ENCODE measurements at regions not wholly inside any gene's neighbourhood (a gene's known extent, or its start where the extent isn't known, plus 50 kb on each side); places are given as distances from the start of the nearest gene placed in this dataset.
A peak's percentile ranks its signal among the peaks of the same experiment; 100 is the strongest.
"Not testable (repeated sequence)": the region's sequence is repeated elsewhere in the genome, so short reads cannot be mapped to it uniquely, and the experiment has no call there.

GRCh38 chr2:82986899-82987298, 1472.2 kb downstream of the SUCLG1 start:
- H3K4me1 ChIP-seq (ENCODE audit: insufficient read depth, low read length), result no peaks in the 10 kb centered on the region
- no peak overlapping the region for H3K27ac ChIP-seq (ENCODE audit: low read depth, low read length)
- no peaks in the 10 kb centered on the region for H3K9me3 ChIP-seq (ENCODE audit: insufficient read depth, low read depth, low read length)
- H3K4me3 ChIP-seq (ENCODE audit: low read length), result no peak overlapping the region
- 98% methylated on average over 3 of the region's 3 CpGs for WGBS
- H3K36me3 ChIP-seq (ENCODE audit: insufficient read depth, low read length), result no peaks in the 10 kb centered on the region
- H3K9ac ChIP-seq (ENCODE audit: low read depth, low read length), result no peak overlapping the region
- H3K27me3 ChIP-seq (ENCODE audit: insufficient read depth, low read length), result no peaks in the 10 kb centered on the region

- no peaks in the 10 kb centered on the region for H3K27me3 ChIP-seq (ENCODE audit: insufficient read depth, low read length)
- no peaks in the 10 kb centered on the region for H3K36me3 ChIP-seq (ENCODE audit: insufficient read depth, low read length)
- no peak overlapping the region for H3K27ac ChIP-seq (ENCODE audit: low read depth, low read length)
- H3K4me3 ChIP-seq (ENCODE audit: low read length), result no peak overlapping the region
- no peaks in the 10 kb centered on the region for H3K4me1 ChIP-seq (ENCODE audit: insufficient read depth, low read length)
- peaks cover 5% of the 10 kb centered on the region; the same call in 1 of the 2 replicates for H3K9me3 ChIP-seq (ENCODE audit: insufficient read depth, low read depth, low read length)
- H3K9ac ChIP-seq (ENCODE audit: low read depth, low read length), result no peak overlapping the region
- WGBS, result 97% methylated on average over 18 of the region's 18 CpGs
These were observed 1473.4 kb downstream of the SUCLG1 start for GRCh38 chr2:82985572-82986197.

- no peak overlapping the region for H3K4me3 ChIP-seq (ENCODE audit: low read length)
- no peak overlapping the region for H3K9ac ChIP-seq (ENCODE audit: low read depth, low read length)
- H3K36me3 ChIP-seq (ENCODE audit: insufficient read depth, low read length), result no peaks in the 10 kb centered on the region
- no peak overlapping the region for H3K27ac ChIP-seq (ENCODE audit: low read depth, low read length)
- no peaks in the 10 kb centered on the region; the same call in 1 of the 2 replicates for H3K4me1 ChIP-seq (ENCODE audit: insufficient read depth, low read length)
- no peaks in the 10 kb centered on the region for H3K27me3 ChIP-seq (ENCODE audit: insufficient read depth, low read length)
- H3K9me3 ChIP-seq (ENCODE audit: insufficient read depth, low read depth, low read length), result 0 out of 2 replicates have a peak, but pooled peaks cover 6% of the 10 kb centered on the region
These were observed 1490.7 kb downstream of the SUCLG1 start for GRCh38 chr2:82968358-82968757.

- Histone ChIP-seq H3K36me3 (ENCODE audit: insufficient read depth, low read length) (no peaks in the 10 kb centered on the region), H3K9me3 (ENCODE audit: insufficient read depth, low read depth, low read length) (0 out of 2 replicates have a peak, but pooled peaks cover 6% of the 10 kb centered on the region), H3K27me3 (ENCODE audit: insufficient read depth, low read length) (no peaks in the 10 kb centered on the region), H3K9ac (ENCODE audit: low read depth, low read length) (no peak overlapping the region), H3K4me3 (ENCODE audit: low read length) (no peak overlapping the region), H3K4me1 (ENCODE audit: insufficient read depth, low read length) (no peaks in the 10 kb centered on the region; the same call in 1 of the 2 replicates), H3K27ac (ENCODE audit: low read depth, low read length) (no peak overlapping the region)
- 96% methylated on average over 4 of the region's 4 CpGs for WGBS
These were observed 1494.7 kb downstream of the SUCLG1 start for GRCh38 chr2:82964341-82964740.

- over 99% methylated on average over 4 of the region's 5 CpGs for WGBS
- no peaks in the 10 kb centered on the region for H3K36me3 ChIP-seq (ENCODE audit: insufficient read depth, low read length)
- H3K27ac ChIP-seq (ENCODE audit: low read depth, low read length), result no peak overlapping the region
- H3K9ac ChIP-seq (ENCODE audit: low read depth, low read length), result no peak overlapping the region
- H3K27me3 ChIP-seq (ENCODE audit: insufficient read depth, low read length), result no peaks in the 10 kb centered on the region
- H3K4me3 ChIP-seq (ENCODE audit: low read length), result no peak overlapping the region
- 0 out of 2 replicates have a peak, but pooled peaks cover 6% of the 10 kb centered on the region for H3K9me3 ChIP-seq (ENCODE audit: insufficient read depth, low read depth, low read length)
- H3K4me1 ChIP-seq (ENCODE audit: insufficient read depth, low read length), result peaks cover 12% of the 10 kb centered on the region
These were observed 1499.4 kb downstream of the SUCLG1 start for GRCh38 chr2:82959727-82960126.

GRCh38 chr2:82954868-82955267, 1504.2 kb downstream of the SUCLG1 start:
- H3K27ac ChIP-seq (ENCODE audit: low read depth, low read length), result peak overlapping the region; percentile 84; the same call in 1 of the 2 replicates
- no CpG with 5 or more reads among the region's 1 CpG for WGBS
- H3K9ac ChIP-seq (ENCODE audit: low read depth, low read length), result no peak overlapping the region; the same call in 1 of the 2 replicates
- H3K27me3 ChIP-seq (ENCODE audit: insufficient read depth, low read length), result no peaks in the 10 kb centered on the region
- H3K9me3 ChIP-seq (ENCODE audit: insufficient read depth, low read depth, low read length), result no peaks in the 10 kb centered on the region
- H3K4me3 ChIP-seq (ENCODE audit: low read length), result no peak overlapping the region
- no peaks in the 10 kb centered on the region for H3K36me3 ChIP-seq (ENCODE audit: insufficient read depth, low read length)
- H3K4me1 ChIP-seq (ENCODE audit: insufficient read depth, low read length), result peaks cover 21% of the 10 kb centered on the region

- Histone ChIP-seq H3K27ac (ENCODE audit: low read depth, low read length) (no peak overlapping the region), H3K9me3 (ENCODE audit: insufficient read depth, low read depth, low read length) (no peaks in the 10 kb centered on the region), H3K4me1 (ENCODE audit: insufficient read depth, low read length) (no peaks in the 10 kb centered on the region), H3K36me3 (ENCODE audit: insufficient read depth, low read length) (no peaks in the 10 kb centered on the region), H3K27me3 (ENCODE audit: insufficient read depth, low read length) (no peaks in the 10 kb centered on the region), H3K9ac (ENCODE audit: low read depth, low read length) (no peak overlapping the region), H3K4me3 (ENCODE audit: low read length) (no peak overlapping the region)
- WGBS, result 100% methylated on average over 1 of the region's 1 CpG
These were observed 1519.9 kb downstream of the SUCLG1 start for GRCh38 chr2:82939211-82939610.

GRCh38 chr2:82938321-82938845, 1520.7 kb downstream of the SUCLG1 start:
- H3K27ac ChIP-seq (ENCODE audit: low read depth, low read length); H3K9me3 ChIP-seq (ENCODE audit: insufficient read depth, low read depth, low read length); H3K9ac ChIP-seq (ENCODE audit: low read depth, low read length); H3K27me3 ChIP-seq (ENCODE audit: insufficient read depth, low read length); H3K4me3 ChIP-seq (ENCODE audit: low read length); H3K4me1 ChIP-seq (ENCODE audit: insufficient read depth, low read length); H3K36me3 ChIP-seq (ENCODE audit: insufficient read depth, low read length): not testable (repeated sequence)
- 98% methylated on average over 40 of the region's 40 CpGs for WGBS

- Histone ChIP-seq H3K9me3 (ENCODE audit: insufficient read depth, low read depth, low read length) (no peaks in the 10 kb centered on the region), H3K9ac (ENCODE audit: low read depth, low read length) (no peak overlapping the region), H3K36me3 (ENCODE audit: insufficient read depth, low read length) (no peaks in the 10 kb centered on the region), H3K4me1 (ENCODE audit: insufficient read depth, low read length) (no peaks in the 10 kb centered on the region), H3K27ac (ENCODE audit: low read depth, low read length) (no peak overlapping the region), H3K4me3 (ENCODE audit: low read length) (no peak overlapping the region), H3K27me3 (ENCODE audit: insufficient read depth, low read length) (no peaks in the 10 kb centered on the region)
- 100% methylated on average over 1 of the region's 2 CpGs for WGBS
These were observed 1545.5 kb downstream of the SUCLG1 start for GRCh38 chr2:82913566-82913965.

- Histone ChIP-seq H3K27ac (ENCODE audit: low read depth, low read length) (no peak overlapping the region), H3K27me3 (ENCODE audit: insufficient read depth, low read length) (no peaks in the 10 kb centered on the region), H3K9ac (ENCODE audit: low read depth, low read length) (no peak overlapping the region), H3K9me3 (ENCODE audit: insufficient read depth, low read depth, low read length) (no peaks in the 10 kb centered on the region), H3K4me1 (ENCODE audit: insufficient read depth, low read length) (no peaks in the 10 kb centered on the region), H3K4me3 (ENCODE audit: low read length) (no peak overlapping the region), H3K36me3 (ENCODE audit: insufficient read depth, low read length) (no peaks in the 10 kb centered on the region)
- 96% methylated on average over 6 of the region's 6 CpGs for WGBS
These were observed 1563.0 kb downstream of the SUCLG1 start for GRCh38 chr2:82896117-82896516.

GRCh38 chr2:82893190-82893589, 1565.9 kb downstream of the SUCLG1 start:
- H3K4me1 ChIP-seq (ENCODE audit: insufficient read depth, low read length), result no peaks in the 10 kb centered on the region
- no peaks in the 10 kb centered on the region for H3K9me3 ChIP-seq (ENCODE audit: insufficient read depth, low read depth, low read length)
- H3K36me3 ChIP-seq (ENCODE audit: insufficient read depth, low read length), result no peaks in the 10 kb centered on the region
- 81% methylated on average over 2 of the region's 2 CpGs for WGBS
- H3K27ac ChIP-seq (ENCODE audit: low read depth, low read length), result no peak overlapping the region
- H3K4me3 ChIP-seq (ENCODE audit: low read length), result no peak overlapping the region
- no peak overlapping the region for H3K9ac ChIP-seq (ENCODE audit: low read depth, low read length)
- no peaks in the 10 kb centered on the region for H3K27me3 ChIP-seq (ENCODE audit: insufficient read depth, low read length)

Measured in HUES64 (cell line).